ENCODE measurements at regions not wholly inside any gene's neighbourhood (a gene's known extent, or its start where the extent isn't known, plus 50 kb on each side); places are given as distances from the start of the nearest gene placed in this dataset.
"Not testable (repeated sequence)": the region's sequence is repeated elsewhere in the genome, so short reads cannot be mapped to it uniquely, and the experiment has no call there.

GRCh38 chr1:100791586-100791985 lies 72.0 kb downstream of the VCAM1 start:
- Mint-ChIP-seq H3K36me3 (no peaks in the 10 kb centered on the region), H3K9me3 (no peaks in the 10 kb centered on the region), H3K27me3 (no peaks in the 10 kb centered on the region), H3K4me1 (no peaks in the 10 kb centered on the region), H3K4me3 (no peak overlapping the region), H3K27ac (no peak overlapping the region)
- DNase-seq, result no peak
- CTCF ChIA-PET, result no interaction called here

GRCh38 chr1:100793659-100794058 lies 74.1 kb downstream of the VCAM1 start:
- H3K4me1 Mint-ChIP-seq, result no peaks in the 10 kb centered on the region
- no peaks in the 10 kb centered on the region for H3K9me3 Mint-ChIP-seq
- DNase-seq, result no peak
- no peak overlapping the region for H3K27ac Mint-ChIP-seq
- no peaks in the 10 kb centered on the region for H3K27me3 Mint-ChIP-seq
- CTCF ChIA-PET, result no interaction called here
- H3K36me3 Mint-ChIP-seq, result no peaks in the 10 kb centered on the region
- no peak overlapping the region for H3K4me3 Mint-ChIP-seq

GRCh38 chr1:100794748-100795645 lies 75.5 kb downstream of the VCAM1 start:
- DNase-seq, result no peak
- CTCF ChIA-PET, result no interaction called here
- no peaks in the 10 kb centered on the region for H3K9me3 Mint-ChIP-seq
- H3K4me3 Mint-ChIP-seq, result no peak overlapping the region
- no peaks in the 10 kb centered on the region for H3K36me3 Mint-ChIP-seq
- no peaks in the 10 kb centered on the region for H3K4me1 Mint-ChIP-seq
- H3K27me3 Mint-ChIP-seq, result no peaks in the 10 kb centered on the region
- H3K27ac Mint-ChIP-seq, result no peak overlapping the region

- Mint-ChIP-seq H3K27me3 (no peaks in the 10 kb centered on the region), H3K36me3 (no peaks in the 10 kb centered on the region), H3K4me1 (no peaks in the 10 kb centered on the region), H3K27ac (no peak overlapping the region), H3K9me3 (no peaks in the 10 kb centered on the region), H3K4me3 (no peak overlapping the region)
- CTCF ChIA-PET, result no interaction called here
- no peak for DNase-seq
Measured at GRCh38 chr1:100795646-100795985, 76.1 kb downstream of the VCAM1 start.

DNA sequence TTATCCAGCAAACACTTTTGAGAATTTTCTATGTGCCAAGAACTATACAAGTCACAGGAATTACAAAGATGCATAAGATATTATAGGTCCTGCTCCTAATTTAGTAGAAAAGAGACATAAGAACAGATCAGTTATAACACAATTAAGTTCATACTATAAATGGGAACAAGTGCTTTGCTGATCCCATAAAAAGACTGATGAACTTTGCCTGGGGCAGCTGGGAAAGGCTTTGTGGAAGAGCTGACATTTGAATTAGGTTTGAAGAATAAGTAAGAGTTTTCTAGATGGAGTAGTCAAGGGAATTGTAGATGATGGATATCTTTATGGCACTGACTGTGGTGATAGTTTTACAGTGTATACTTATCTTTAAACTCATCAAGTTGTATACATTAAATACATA lies 76.5 kb downstream of the VCAM1 start:
- DNase-seq, result no peak
- Mint-ChIP-seq H3K36me3 (no peaks in the 10 kb centered on the region), H3K4me1 (no peaks in the 10 kb centered on the region), H3K27me3 (no peaks in the 10 kb centered on the region), H3K27ac (no peak overlapping the region), H3K4me3 (no peak overlapping the region), H3K9me3 (no peaks in the 10 kb centered on the region)
- CTCF ChIA-PET, result no interaction called here

DNA sequence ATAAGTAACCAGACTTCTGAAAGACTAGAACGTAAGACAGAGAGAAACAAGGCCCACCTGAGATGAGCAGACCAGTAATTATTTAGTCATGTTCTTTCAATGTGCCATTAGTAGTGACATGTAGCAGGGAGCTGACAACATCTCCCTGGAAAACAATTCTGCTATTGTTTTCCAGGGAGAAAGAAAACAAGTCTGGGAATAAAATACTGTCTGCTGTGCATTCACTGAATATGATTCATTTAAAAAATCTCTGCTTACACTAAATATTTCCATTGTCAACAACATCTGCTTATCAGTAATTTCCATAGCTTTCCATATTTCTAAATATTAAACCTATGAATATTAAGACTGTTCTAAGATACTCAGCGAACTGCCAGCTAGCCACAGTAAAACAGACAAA lies 80.0 kb downstream of the VCAM1 start:
- H3K4me1 Mint-ChIP-seq, result no peaks in the 10 kb centered on the region
- DNase-seq, result no peak
- CTCF ChIA-PET, result no interaction called here
- H3K27me3 Mint-ChIP-seq, result no peaks in the 10 kb centered on the region
- no peak overlapping the region for H3K27ac Mint-ChIP-seq
- no peak overlapping the region for H3K4me3 Mint-ChIP-seq
- no peaks in the 10 kb centered on the region for H3K36me3 Mint-ChIP-seq
- H3K9me3 Mint-ChIP-seq, result peaks cover 3% of the 10 kb centered on the region

DNA sequence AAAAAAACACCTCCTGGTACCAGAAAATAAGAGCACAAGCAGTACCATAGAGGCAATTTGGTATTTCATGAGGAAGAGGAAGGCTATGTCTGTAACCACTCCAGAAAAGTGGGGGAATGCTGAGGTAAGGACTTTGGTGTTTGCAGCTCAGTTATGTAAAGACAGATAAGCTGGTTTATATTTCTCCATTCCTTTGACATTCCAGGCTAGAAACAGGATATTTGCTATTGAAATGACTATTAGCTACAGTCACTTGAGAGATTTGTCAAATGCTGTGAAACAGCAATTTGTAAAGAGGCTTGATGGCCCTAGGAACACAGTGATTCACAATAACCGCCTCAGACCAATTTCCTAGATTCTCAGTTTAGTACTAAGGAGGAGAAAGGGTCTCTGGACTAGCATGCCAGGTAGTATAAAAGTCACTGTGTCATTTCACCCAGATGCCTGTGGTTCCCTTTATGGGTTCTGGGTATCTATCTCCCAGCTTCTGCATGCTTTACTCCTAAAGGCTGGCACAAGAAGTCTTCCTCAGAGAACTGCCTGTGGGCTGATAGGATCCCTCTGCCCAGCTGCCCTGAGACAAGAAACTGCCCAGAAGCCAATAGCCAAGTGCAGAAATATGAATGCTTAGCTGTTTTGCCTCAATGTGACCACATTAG lies 80.5 kb downstream of the VCAM1 start:
- Mint-ChIP-seq H3K27me3 (no peaks in the 10 kb centered on the region), H3K4me1 (no peaks in the 10 kb centered on the region), H3K27ac (no peak overlapping the region), H3K36me3 (no peaks in the 10 kb centered on the region), H3K4me3 (no peak overlapping the region), H3K9me3 (peaks cover 3% of the 10 kb centered on the region)
- DNase-seq, result no peak
- CTCF ChIA-PET, result no interaction called here

- H3K27me3 Mint-ChIP-seq, H3K27ac Mint-ChIP-seq, H3K4me3 Mint-ChIP-seq, H3K36me3 Mint-ChIP-seq, H3K9me3 Mint-ChIP-seq, CTCF ChIA-PET, H3K4me1 Mint-ChIP-seq, DNase-seq: not testable (repeated sequence)
Measured at GRCh38 chr1:100801256-100801655, 81.7 kb downstream of the VCAM1 start.

- H3K27me3 Mint-ChIP-seq, H3K36me3 Mint-ChIP-seq, H3K27ac Mint-ChIP-seq, H3K4me3 Mint-ChIP-seq, H3K9me3 Mint-ChIP-seq, DNase-seq, CTCF ChIA-PET, H3K4me1 Mint-ChIP-seq: not testable (repeated sequence)
Measured at GRCh38 chr1:100803280-100803679, 83.7 kb downstream of the VCAM1 start.

GRCh38 chr1:100806601-100807000 lies 87.1 kb downstream of the VCAM1 start:
- Mint-ChIP-seq H3K27me3 (no peaks in the 10 kb centered on the region), H3K36me3 (no peaks in the 10 kb centered on the region), H3K27ac (no peak overlapping the region), H3K4me1 (no peaks in the 10 kb centered on the region), H3K9me3 (peaks cover 2% of the 10 kb centered on the region), H3K4me3 (no peak overlapping the region)
- no peak for DNase-seq
- CTCF ChIA-PET, result no interaction called here

- peaks cover 8% of the 10 kb centered on the region for H3K4me1 Mint-ChIP-seq
- CTCF ChIA-PET, result no interaction called here
- peaks cover 6% of the 10 kb centered on the region for H3K27me3 Mint-ChIP-seq
Measured at GRCh38 chr1:100810360-100810759, 84.3 kb downstream of the EXTL2 start.

GRCh38 chr1:100811808-100812207 lies 82.8 kb downstream of the EXTL2 start:
- Mint-ChIP-seq H3K4me1 (peaks cover 8% of the 10 kb centered on the region), H3K4me3 (no peak overlapping the region), H3K9me3 (no peaks in the 10 kb centered on the region), H3K27ac (no peak overlapping the region), H3K36me3 (no peaks in the 10 kb centered on the region), H3K27me3 (peaks cover 7% of the 10 kb centered on the region)
- CTCF ChIA-PET, result interaction anchor here (1.0 kb wide), 1 partner anchor 8 kb away, joined by 3 read pairs; no protein-coding TSS in a partner anchor
- no peak for DNase-seq

More at GRCh38 chr1:100810360-100810759, 84.3 kb downstream of the EXTL2 start:
- DNase-seq, result no peak
- Mint-ChIP-seq H3K36me3 (no peaks in the 10 kb centered on the region), H3K27ac (no peak overlapping the region), H3K4me3 (no peak overlapping the region), H3K9me3 (no peaks in the 10 kb centered on the region)

DNA sequence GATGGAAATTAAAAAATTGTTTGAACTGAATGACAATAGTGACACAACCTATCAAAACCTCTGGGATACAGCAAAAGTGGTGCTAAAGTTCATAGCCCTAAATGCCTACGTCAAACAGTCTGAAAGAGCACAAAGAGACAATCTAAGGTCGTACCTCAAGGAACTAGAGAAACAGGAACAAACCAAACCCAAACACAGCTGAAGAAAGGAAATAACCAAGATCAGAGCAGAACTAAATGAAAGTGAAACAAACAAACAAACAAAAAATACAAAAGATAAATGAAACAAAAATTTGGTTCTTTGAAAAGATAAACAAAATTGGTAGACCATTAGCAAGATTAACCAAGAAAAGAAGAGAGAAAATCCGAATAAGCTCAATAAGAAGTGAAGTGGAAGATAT lies 79.7 kb downstream of the EXTL2 start:
- H3K36me3 Mint-ChIP-seq, H3K4me3 Mint-ChIP-seq, H3K9me3 Mint-ChIP-seq, H3K4me1 Mint-ChIP-seq, CTCF ChIA-PET, DNase-seq, H3K27ac Mint-ChIP-seq: not testable (repeated sequence)
- peaks cover 12% of the 10 kb centered on the region for H3K27me3 Mint-ChIP-seq

DNA sequence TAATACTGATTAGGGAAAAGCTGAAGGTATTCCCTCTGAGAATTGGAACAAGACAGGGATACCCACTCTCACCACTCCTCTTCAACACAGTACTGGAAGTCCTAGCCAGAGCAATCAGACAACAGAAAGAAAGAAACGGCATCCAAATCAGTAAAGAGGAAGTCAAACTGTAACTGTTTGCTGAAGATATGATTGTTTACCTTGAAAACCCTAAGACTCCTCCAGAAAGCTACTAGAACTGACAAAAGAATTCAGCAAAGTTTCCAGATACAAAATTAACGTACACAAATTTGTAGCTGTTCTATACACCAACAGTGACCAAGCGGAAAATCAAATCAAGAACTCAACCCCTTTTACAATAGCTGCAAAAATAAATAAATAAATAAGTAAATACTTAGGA lies 78.6 kb downstream of the EXTL2 start:
- Mint-ChIP-seq H3K4me1 (peaks cover 8% of the 10 kb centered on the region), H3K27ac (no peak overlapping the region), H3K27me3 (peaks cover 16% of the 10 kb centered on the region), H3K9me3 (no peaks in the 10 kb centered on the region), H3K4me3 (no peak overlapping the region), H3K36me3 (peaks cover under 1% of the 10 kb centered on the region)
- CTCF ChIA-PET, result no interaction called here
- no peak for DNase-seq

- H3K4me3 Mint-ChIP-seq, H3K36me3 Mint-ChIP-seq, DNase-seq, H3K9me3 Mint-ChIP-seq, H3K4me1 Mint-ChIP-seq, H3K27ac Mint-ChIP-seq: not testable (repeated sequence)
- CTCF ChIA-PET, result interaction anchor here (0.6 to 1.3 kb wide), 3 partner anchors 8 to 356 kb away, joined by 3 read pairs; no protein-coding TSS in a partner anchor
- H3K27me3 Mint-ChIP-seq, result peaks cover 11% of the 10 kb centered on the region
Measured at GRCh38 chr1:100820195-100820594, 74.4 kb downstream of the EXTL2 start.

Measured in activated naive CD4-positive, alpha-beta T cell treated with anti-CD3 and anti-CD28 coated beads, Interleukin-2, amount 10 ng/mL, durations not matched to agents 7 days and 5 days (primary cell).